Cardiac fibroblast (primary cell): ENCODE measurements at regions not wholly inside any gene's neighbourhood (a gene's known extent, or its start where the extent isn't known, plus 50 kb on each side); places are given as distances from the start of the nearest gene placed in this dataset.

Experiments used
- DNase-seq, 2 donors: peaks; one replicate each; pipeline versions ENCODE4 v3.0.0 to v3.0.0-alpha.2; 2010; ENCODE audit warnings: low read depth in 2 of 2
- H3K4me3 ChIP-seq, 2 donors: replicated peaks in 1 of 2; 1 replicate in 1 of 2; 2 replicates in 1 of 2; pipeline ENCODE4 v1.5.1; 2011; ENCODE audit warnings: low read depth in 2 of 2, low read length in 2 of 2, mild to moderate bottlenecking in 2 of 2, moderate library complexity in 1 of 2
- TF ChIP-seq, protein P1 (sequence below): IDR thresholded peaks from one replicate; pipeline ENCODE4 v1.5.1; 2011; ENCODE audit warnings: low read depth, mild to moderate bottlenecking, low read length, inconsistent platforms

DNA sequence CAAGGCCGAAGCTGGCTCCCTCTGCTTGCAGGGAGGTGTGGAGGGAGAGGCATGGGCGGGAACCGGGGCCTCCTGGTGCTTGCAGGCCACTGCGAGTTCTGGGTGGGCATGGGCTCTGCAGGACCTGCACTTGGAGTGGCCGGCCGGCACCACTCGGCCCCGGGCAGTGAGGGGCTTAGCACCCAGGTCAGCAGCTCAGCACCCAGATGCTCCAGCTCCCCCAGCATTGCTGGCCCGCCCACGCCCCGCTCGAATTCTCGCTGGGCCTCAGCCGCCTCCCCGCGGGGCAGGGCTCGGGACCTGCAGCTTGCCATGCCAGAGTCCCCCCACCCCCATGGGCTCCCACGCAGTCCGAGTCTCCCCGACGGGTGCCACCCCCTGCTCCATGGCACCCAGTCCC lies 176.2 kb upstream of the FAM98A start:
- DNase-seq: no peak
- TF ChIP-seq, protein P1, sequence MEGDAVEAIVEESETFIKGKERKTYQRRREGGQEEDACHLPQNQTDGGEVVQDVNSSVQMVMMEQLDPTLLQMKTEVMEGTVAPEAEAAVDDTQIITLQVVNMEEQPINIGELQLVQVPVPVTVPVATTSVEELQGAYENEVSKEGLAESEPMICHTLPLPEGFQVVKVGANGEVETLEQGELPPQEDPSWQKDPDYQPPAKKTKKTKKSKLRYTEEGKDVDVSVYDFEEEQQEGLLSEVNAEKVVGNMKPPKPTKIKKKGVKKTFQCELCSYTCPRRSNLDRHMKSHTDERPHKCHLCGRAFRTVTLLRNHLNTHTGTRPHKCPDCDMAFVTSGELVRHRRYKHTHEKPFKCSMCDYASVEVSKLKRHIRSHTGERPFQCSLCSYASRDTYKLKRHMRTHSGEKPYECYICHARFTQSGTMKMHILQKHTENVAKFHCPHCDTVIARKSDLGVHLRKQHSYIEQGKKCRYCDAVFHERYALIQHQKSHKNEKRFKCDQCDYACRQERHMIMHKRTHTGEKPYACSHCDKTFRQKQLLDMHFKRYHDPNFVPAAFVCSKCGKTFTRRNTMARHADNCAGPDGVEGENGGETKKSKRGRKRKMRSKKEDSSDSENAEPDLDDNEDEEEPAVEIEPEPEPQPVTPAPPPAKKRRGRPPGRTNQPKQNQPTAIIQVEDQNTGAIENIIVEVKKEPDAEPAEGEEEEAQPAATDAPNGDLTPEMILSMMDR: no peak
- H3K4me3 ChIP-seq: no peak overlapping the region

DNA sequence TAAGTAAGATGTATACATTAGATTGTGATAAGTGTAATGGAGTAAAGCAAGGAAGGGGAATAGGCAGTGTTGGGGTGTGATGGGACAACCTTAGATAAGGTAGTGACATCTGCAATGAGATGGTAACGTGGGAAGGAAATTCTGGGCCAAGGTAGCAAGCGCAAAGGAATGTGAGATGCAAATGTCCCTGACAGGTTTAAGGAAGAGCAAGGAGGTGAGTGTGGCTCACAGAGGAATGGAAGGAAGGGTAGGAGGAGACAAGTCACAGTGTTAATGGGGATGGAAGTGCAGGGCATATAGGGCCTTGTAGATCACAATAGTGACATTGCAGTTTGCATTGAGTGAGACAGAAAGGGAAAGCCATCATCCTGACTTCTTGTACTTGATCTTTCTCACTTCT lies 170.9 kb upstream of the FAM98A start:
- DNase-seq: no peak
- TF ChIP-seq, protein P1: no peak
- H3K4me3 ChIP-seq: no peak overlapping the region

DNA sequence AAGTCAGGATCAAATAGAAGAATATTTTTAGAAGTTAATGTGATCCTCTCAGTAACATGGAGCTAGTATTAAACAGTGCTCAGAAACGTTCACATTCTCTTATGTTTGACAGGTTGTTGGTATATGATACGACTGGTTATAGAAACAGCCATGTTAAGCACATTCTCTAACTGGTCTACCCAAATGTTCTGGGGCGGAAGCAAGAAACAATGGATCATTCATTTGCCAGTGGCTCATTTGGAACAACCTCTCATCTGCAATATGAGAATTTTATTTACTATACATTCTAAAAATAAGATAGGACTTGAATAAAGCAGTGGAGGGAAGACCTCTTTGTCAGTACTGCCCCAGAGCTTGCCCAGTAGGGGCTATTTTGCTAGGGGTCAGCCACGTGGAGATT lies 167.1 kb upstream of the FAM98A start:
- TF ChIP-seq, protein P1: no peak
- no peak for DNase-seq
- H3K4me3 ChIP-seq: no peak overlapping the region

DNA sequence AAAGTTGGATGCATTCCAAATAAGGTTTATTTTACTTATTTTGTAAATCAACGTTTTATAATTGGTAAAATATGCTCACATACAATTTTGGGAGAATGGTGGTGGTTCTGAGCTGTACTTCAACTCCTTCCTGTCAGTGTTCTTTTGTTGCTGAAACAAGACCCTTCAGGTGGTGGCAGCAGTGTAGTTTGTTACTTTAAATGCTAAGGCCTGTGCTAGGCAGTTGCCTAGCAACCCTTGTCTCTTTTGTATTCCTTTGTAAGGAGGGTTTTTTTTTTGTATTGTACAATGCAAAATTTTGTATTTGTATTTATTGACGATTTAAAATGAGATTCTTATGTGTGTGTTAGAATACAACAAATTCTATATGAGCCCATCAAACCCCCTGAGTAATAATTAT lies 166.0 kb upstream of the FAM98A start:
- TF ChIP-seq, protein P1: no peak
- no peak for DNase-seq
- H3K4me3 ChIP-seq: no peak overlapping the region

DNA sequence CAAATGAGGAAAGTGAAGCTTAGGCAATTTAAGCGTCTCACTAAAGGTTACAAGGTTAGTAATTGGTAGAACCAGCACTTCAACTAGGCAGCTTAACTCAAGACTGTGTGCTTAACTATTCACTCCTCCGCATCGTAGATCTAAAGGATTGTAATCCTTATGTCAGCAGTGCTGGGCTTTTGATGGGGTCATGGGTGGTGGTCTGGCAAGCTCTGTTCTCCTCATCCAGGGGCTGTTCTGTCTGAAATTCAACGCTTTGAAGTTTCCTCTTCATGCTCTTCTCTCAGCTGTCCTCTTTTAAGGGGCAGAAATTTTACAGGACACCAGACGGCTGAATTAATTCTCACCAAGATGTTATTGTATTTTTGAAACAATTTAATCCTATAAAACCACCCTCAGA lies 165.5 kb upstream of the FAM98A start:
- TF ChIP-seq, protein P1: no peak
- H3K4me3 ChIP-seq: no peak overlapping the region
- no peak for DNase-seq

DNA sequence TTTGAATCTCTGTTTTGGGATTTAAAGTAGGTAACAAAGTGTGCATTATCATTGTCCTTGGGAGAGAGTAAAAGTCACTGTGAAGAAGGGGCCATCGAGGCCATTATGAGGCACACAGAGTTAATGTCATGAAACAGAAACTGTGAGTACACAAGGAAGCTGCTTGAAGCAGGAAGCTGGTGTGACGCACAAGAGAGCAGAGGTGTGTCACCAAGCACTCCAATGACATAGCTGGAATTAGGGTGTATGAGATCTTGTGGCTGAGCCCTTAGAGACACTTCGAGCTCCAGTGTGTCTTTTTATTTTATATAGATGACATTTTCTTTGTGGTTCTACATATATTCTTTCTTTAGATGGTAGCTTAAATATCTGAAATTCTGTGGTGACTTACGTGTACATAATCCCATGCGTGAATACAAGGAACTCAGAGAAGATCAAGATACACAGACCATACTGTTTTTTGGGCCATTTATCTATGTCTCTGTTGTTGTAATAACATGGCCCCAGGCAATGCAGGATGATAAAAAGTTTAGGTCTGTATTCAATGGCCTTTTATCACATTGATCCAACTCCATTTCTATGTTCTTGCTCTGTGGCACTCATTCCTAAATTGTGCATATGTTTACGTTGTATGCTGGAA lies 164.7 kb upstream of the FAM98A start:
- no peak for DNase-seq
- TF ChIP-seq, protein P1: no peak
- no peak overlapping the region for H3K4me3 ChIP-seq

DNA sequence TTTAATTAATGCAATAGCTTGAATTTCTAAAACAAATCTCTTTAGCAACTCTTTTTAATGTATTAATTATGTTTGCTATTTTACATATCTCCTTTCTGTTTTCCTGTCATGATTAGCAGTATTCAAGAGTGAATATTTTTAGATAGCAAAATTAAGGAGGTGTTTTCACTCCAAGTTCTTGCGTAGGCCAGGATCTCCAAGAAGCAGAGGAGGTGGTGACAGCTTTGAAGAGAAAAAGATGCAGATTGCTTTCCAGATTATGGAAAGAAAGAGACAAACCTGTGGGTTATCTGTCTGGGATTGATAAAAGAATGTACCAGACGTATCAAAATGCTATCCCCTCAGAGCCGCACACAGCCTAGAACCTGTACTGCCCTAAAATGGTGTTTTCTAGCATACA lies 163.5 kb upstream of the FAM98A start:
- DNase-seq: no peak
- TF ChIP-seq, protein P1: no peak
- H3K4me3 ChIP-seq: no peak overlapping the region
